Mesodermal cell (in vitro differentiated cells): ENCODE measurements at regions not wholly inside any gene's neighbourhood (a gene's known extent, or its start where the extent isn't known, plus 50 kb on each side); places are given as distances from the start of the nearest gene placed in this dataset.

Experiments
- H3K27ac ChIP-seq: 2 replicates; pipeline ENCODE4 v1.7.0; 2013; ENCODE audit warnings: mild to moderate bottlenecking, low read depth, low read length, moderate library complexity; ENCODE audit not compliant: severe bottlenecking
- H3K36me3 ChIP-seq: 2 replicates; pipeline ENCODE4 v1.7.1; 2013; ENCODE audit warnings: mild to moderate bottlenecking, low read length, moderate library complexity; ENCODE audit not compliant: control insufficient read depth, insufficient read depth
- H3K4me1 ChIP-seq: one replicate; pipeline ENCODE4 v1.7.1; 2013; ENCODE audit warnings: mild to moderate bottlenecking, low read length; ENCODE audit not compliant: insufficient read depth, control insufficient read depth, poor library complexity, severe bottlenecking
- H3K4me3 ChIP-seq: 2 replicates; pipeline ENCODE4 v1.7.0; 2013; ENCODE audit warnings: low read length, control low read depth, mild to moderate bottlenecking; ENCODE audit not compliant: insufficient read depth, poor library complexity, severe bottlenecking; ENCODE audit errors: extremely low read depth
- H3K9me3 ChIP-seq: 2 replicates; pipeline ENCODE4 v1.7.1; 2013; ENCODE audit warnings: mild to moderate bottlenecking, low read length, moderate library complexity; ENCODE audit not compliant: control insufficient read depth
- WGBS, 2 experiments: methylation state at CpG; one replicate each; pipeline ENCODE4 v1.1.5; 2013; ENCODE audit warnings: missing lambda C conversion rate in 2 of 2; ENCODE audit not compliant: insufficient coverage in 2 of 2; 5-methylcytosine and 5-hydroxymethylcytosine counted together

GRCh38 chr21:19842601-19843000 lies 1155.6 kb upstream of the NCAM2 start:
- Histone ChIP-seq H3K9me3 (no peaks in the 10 kb centered on the region), H3K4me1 (no peaks in the 10 kb centered on the region), H3K4me3 (no peak overlapping the region), H3K36me3 (no peaks in the 10 kb centered on the region), H3K27ac (no peak overlapping the region)
- 91 to 100% methylated on average over 1 to 2 of the region's 2 CpGs for WGBS, 2 experiments

- Histone ChIP-seq H3K4me3 (no peak overlapping the region), H3K36me3 (no peaks in the 10 kb centered on the region), H3K9me3 (no peaks in the 10 kb centered on the region), H3K4me1 (no peaks in the 10 kb centered on the region), H3K27ac (no peak overlapping the region)
- WGBS, 2 experiments = no CpG with 5 or more reads among the region's 2 CpGs
Observed at GRCh38 chr21:19844334-19844733, 1153.9 kb upstream of the NCAM2 start.

- Histone ChIP-seq H3K27ac (no peak overlapping the region), H3K9me3 (no peaks in the 10 kb centered on the region), H3K4me3 (no peak overlapping the region), H3K4me1 (no peaks in the 10 kb centered on the region), H3K36me3 (no peaks in the 10 kb centered on the region)
- WGBS, 2 experiments = no CpG with 5 or more reads among the region's 1 CpG
Observed at GRCh38 chr21:19850157-19850556, 1148.1 kb upstream of the NCAM2 start.

- Histone ChIP-seq H3K27ac (no peak overlapping the region), H3K36me3 (no peaks in the 10 kb centered on the region), H3K4me3 (no peak overlapping the region), H3K9me3 (no peaks in the 10 kb centered on the region), H3K4me1 (no peaks in the 10 kb centered on the region)
- WGBS, 2 experiments = 91% methylated on average over 9 to 10 of the region's 10 CpGs
Observed at GRCh38 chr21:19853061-19853460, 1145.1 kb upstream of the NCAM2 start.

GRCh38 chr21:19853709-19854575 lies 1144.3 kb upstream of the NCAM2 start:
- H3K27ac ChIP-seq = no peak overlapping the region
- H3K4me1 ChIP-seq = no peaks in the 10 kb centered on the region
- WGBS, 2 experiments = 92 to 93% methylated on average over 19 of the region's 22 CpGs
- no peaks in the 10 kb centered on the region for H3K36me3 ChIP-seq
- H3K9me3 ChIP-seq = no peaks in the 10 kb centered on the region
- no peak overlapping the region for H3K4me3 ChIP-seq

- H3K4me3 ChIP-seq = no peak overlapping the region
- 86 to 91% methylated on average over 2 to 3 of the region's 3 CpGs for whole genome bisulfite sequencing, 2 experiments
- no peaks in the 10 kb centered on the region for H3K4me1 ChIP-seq
- no peaks in the 10 kb centered on the region for H3K9me3 ChIP-seq
- H3K36me3 ChIP-seq = no peaks in the 10 kb centered on the region
- H3K27ac ChIP-seq = no peak overlapping the region
Observed at GRCh38 chr21:19855522-19855921, 1142.7 kb upstream of the NCAM2 start.

- Histone ChIP-seq H3K36me3 (no peaks in the 10 kb centered on the region), H3K4me3 (no peak overlapping the region), H3K9me3 (no peaks in the 10 kb centered on the region), H3K27ac (no peak overlapping the region), H3K4me1 (no peaks in the 10 kb centered on the region)
- WGBS, 2 experiments = 100% methylated on average over 1 of the region's 2 CpGs; no CpG with 5 or more reads in 1 of the 2 experiments
Observed at GRCh38 chr21:19864476-19864875, 1133.7 kb upstream of the NCAM2 start.

GRCh38 chr21:19870682-19871081 lies 1127.5 kb upstream of the NCAM2 start:
- no peak overlapping the region for H3K4me3 ChIP-seq
- no peaks in the 10 kb centered on the region for H3K9me3 ChIP-seq

GRCh38 chr21:19874521-19874920 lies 1123.7 kb upstream of the NCAM2 start:
- no CpG with 5 or more reads among the region's 2 CpGs for WGBS, 2 experiments

More at GRCh38 chr21:19870682-19871081, 1127.5 kb upstream of the NCAM2 start:
- no CpG with 5 or more reads among the region's 2 CpGs for WGBS, 2 experiments
- no peak overlapping the region for H3K27ac ChIP-seq
- no peaks in the 10 kb centered on the region for H3K36me3 ChIP-seq
- no peaks in the 10 kb centered on the region for H3K4me1 ChIP-seq

GRCh38 chr21:19878133-19878532 lies 1120.1 kb upstream of the NCAM2 start:
- Histone ChIP-seq H3K4me1 (no peaks in the 10 kb centered on the region), H3K27ac (no peak overlapping the region), H3K36me3 (no peaks in the 10 kb centered on the region), H3K4me3 (no peak overlapping the region), H3K9me3 (no peaks in the 10 kb centered on the region)
- 71% methylated on average over 1 of the region's 3 CpGs; no CpG with 5 or more reads in 1 of the 2 experiments for WGBS, 2 experiments

More at GRCh38 chr21:19874521-19874920, 1123.7 kb upstream of the NCAM2 start:
- Histone ChIP-seq H3K36me3 (no peaks in the 10 kb centered on the region), H3K9me3 (no peaks in the 10 kb centered on the region), H3K4me3 (no peak overlapping the region), H3K27ac (no peak overlapping the region), H3K4me1 (no peaks in the 10 kb centered on the region)

GRCh38 chr21:19899645-19900044 lies 1098.6 kb upstream of the NCAM2 start:
- WGBS, 2 experiments = 90 to 94% methylated on average over 9 to 10 of the region's 11 CpGs

More at GRCh38 chr21:19899645-19900044, 1098.6 kb upstream of the NCAM2 start:
- no peak overlapping the region for H3K27ac ChIP-seq
- no peaks in the 10 kb centered on the region for H3K36me3 ChIP-seq
- no peaks in the 10 kb centered on the region for H3K9me3 ChIP-seq
- no peak overlapping the region for H3K4me3 ChIP-seq
- no peaks in the 10 kb centered on the region for H3K4me1 ChIP-seq
